ENCODE measurements at regions not wholly inside any gene's neighbourhood (a gene's known extent, or its start where the extent isn't known, plus 50 kb on each side); places are given as distances from the start of the nearest gene placed in this dataset.

- TF ChIP-seq, protein P1, sequence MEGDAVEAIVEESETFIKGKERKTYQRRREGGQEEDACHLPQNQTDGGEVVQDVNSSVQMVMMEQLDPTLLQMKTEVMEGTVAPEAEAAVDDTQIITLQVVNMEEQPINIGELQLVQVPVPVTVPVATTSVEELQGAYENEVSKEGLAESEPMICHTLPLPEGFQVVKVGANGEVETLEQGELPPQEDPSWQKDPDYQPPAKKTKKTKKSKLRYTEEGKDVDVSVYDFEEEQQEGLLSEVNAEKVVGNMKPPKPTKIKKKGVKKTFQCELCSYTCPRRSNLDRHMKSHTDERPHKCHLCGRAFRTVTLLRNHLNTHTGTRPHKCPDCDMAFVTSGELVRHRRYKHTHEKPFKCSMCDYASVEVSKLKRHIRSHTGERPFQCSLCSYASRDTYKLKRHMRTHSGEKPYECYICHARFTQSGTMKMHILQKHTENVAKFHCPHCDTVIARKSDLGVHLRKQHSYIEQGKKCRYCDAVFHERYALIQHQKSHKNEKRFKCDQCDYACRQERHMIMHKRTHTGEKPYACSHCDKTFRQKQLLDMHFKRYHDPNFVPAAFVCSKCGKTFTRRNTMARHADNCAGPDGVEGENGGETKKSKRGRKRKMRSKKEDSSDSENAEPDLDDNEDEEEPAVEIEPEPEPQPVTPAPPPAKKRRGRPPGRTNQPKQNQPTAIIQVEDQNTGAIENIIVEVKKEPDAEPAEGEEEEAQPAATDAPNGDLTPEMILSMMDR (optimal IDR thresholded peaks at IDR 0.05 in 1 of 3, IDR thresholded peaks at IDR 0.05 in 1 of 3, conservative IDR thresholded peaks at IDR 0.05 in 1 of 3; ENCODE audit: extremely low read depth in 1 of 3, insufficient read depth in 2 of 3, low read length in 3 of 3), result no peak
- no peak for TF ChIP-seq EZH2 (IDR thresholded peaks at IDR 0.05; ENCODE audit: low read length)
Observed at GRCh38 chr2:150045601-150046000, 441.9 kb downstream of the RND3 start.

All from keratinocyte (primary cell).